MG63 (cell line): ENCODE measurements at regions not wholly inside any gene's neighbourhood (a gene's known extent, or its start where the extent isn't known, plus 50 kb on each side); places are given as distances from the start of the nearest gene placed in this dataset.

Experiments
- DNase-seq: peaks from one replicate; pipeline ENCODE4 v3.0.0-alpha.2; 2020
- H3K27me3 ChIP-seq: fragments of 250-450 bp; sonication (Bioruptor Pico); 2 replicates; pipeline ENCODE4 v1.5.1; 2020; ENCODE audit warnings: mild to moderate bottlenecking, moderate library complexity
- H3K36me3 ChIP-seq: fragments of 250-450 bp; sonication (Bioruptor Pico); 2 replicates; pipeline ENCODE4 v1.5.1; 2020; ENCODE audit warnings: mild to moderate bottlenecking, moderate library complexity
- H3K4me3 ChIP-seq: fragments of 250-450 bp; sonication (Bioruptor Pico); 2 replicates; pipeline ENCODE4 v1.5.1; 2020; ENCODE audit warnings: mild to moderate bottlenecking, moderate library complexity
- H3K9me3 ChIP-seq: fragments of 250-450 bp; sonication (Bioruptor Pico); 2 replicates; pipeline ENCODE4 v1.5.1; 2020; ENCODE audit warnings: mild to moderate bottlenecking, moderate library complexity

DNA sequence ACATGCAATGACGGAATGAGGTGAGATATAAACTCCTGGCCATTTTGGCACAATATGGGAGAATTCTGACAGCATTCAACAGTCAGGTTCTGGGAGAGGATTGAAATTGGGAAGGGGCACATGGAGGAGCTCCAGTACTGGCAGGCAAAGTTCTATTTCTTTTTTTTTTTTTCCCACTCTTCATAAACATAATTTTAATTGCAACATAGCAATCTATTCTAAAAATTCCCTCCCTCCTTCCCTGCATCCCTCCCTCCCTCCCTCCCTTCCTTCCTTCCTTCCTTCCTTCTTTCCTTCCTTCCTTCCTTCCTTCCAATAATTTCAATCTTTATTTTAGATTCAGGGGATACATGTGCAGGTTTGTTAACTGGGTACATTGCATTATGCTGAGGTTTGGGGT lies 93.2 kb downstream of the PTCSC3 start:
- Histone ChIP-seq H3K4me3 (no peak overlapping the region), H3K9me3 (no peaks in the 10 kb centered on the region), H3K27me3 (no peaks in the 10 kb centered on the region), H3K36me3 (no peaks in the 10 kb centered on the region)
- no peak for DNase-seq

GRCh38 chr14:36078080-36078479 lies 98.4 kb downstream of the PTCSC3 start:
- Histone ChIP-seq H3K27me3 (no peaks in the 10 kb centered on the region), H3K9me3 (no peaks in the 10 kb centered on the region), H3K4me3 (no peak overlapping the region), H3K36me3 (no peaks in the 10 kb centered on the region)
- DNase-seq = no peak

GRCh38 chr14:36076197-36076596 lies 100.3 kb downstream of the PTCSC3 start:
- DNase-seq = no peak
- Histone ChIP-seq H3K9me3 (no peaks in the 10 kb centered on the region), H3K36me3 (no peaks in the 10 kb centered on the region), H3K27me3 (no peaks in the 10 kb centered on the region), H3K4me3 (no peak overlapping the region)

DNA sequence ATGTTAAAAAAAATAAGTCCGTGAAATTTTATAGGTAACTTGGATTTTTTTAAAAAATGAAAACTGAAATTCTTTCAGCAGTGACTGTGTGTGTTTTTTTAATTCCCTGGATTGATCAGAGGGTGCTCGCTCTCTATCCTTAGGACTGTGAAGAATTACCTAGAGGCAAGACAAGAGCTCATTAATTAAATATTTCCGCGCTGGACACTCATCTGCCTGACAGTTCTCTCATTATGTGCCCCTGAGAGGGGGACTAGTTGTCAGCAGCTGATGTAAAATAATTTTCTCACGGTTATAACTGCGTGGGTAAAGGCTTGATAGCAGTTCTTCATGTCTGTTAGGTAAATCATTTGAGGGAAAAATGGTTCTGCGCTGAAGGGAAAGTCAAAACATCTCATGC lies 101.3 kb downstream of the PTCSC3 start:
- Histone ChIP-seq H3K36me3 (no peaks in the 10 kb centered on the region), H3K9me3 (no peaks in the 10 kb centered on the region), H3K27me3 (no peaks in the 10 kb centered on the region), H3K4me3 (no peak overlapping the region)
- no peak for DNase-seq

DNA sequence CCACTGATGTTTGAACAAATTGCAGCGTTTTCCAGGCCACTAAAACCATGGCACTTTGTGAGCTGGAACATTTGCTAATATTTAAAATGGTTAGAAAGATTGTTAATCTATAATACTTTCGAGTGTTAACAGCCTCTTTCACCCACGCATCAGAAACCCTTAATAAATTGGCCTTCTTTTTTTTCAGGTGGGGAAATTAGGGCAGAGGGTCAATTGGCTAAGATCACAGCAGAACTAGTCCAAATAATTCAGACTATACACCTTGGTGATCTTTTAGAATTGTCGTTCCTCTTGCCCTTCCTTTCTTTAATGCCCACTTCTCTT lies 105.8 kb downstream of the PTCSC3 start:
- no peak for DNase-seq
- Histone ChIP-seq H3K27me3 (no peaks in the 10 kb centered on the region), H3K9me3 (no peaks in the 10 kb centered on the region), H3K36me3 (no peaks in the 10 kb centered on the region), H3K4me3 (no peak overlapping the region)

DNA sequence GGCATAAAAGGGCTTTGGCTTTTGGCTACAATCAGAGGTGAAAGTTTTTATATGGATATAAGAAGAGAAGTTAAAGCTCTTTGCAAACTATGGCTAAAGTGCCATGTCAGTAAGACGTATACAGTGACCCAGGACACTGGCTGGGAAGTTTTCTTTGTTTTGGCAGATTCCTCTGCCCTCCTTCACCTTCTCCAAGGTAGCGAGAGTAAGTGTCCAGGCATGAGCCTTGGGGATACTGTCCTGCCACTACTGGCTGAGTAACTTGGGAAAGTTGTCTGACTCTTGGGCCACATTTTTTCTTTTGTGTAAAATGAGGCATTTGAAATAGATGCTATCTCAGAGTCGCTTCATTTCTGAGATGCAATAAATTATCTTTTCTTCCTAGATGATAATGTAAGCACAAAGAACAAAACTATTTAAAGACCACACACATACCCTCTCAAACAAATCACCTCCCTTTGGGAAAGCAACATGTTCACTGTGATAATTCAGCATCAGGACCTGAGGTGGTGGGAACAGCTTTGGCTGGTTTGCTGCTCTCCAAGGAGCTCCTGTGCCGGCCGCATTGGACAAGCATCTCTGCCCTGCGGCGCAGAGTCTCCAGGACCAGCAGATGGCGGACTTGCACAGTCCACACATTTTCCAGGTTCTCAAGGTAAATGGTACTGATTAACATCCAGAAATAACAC lies 106.3 kb downstream of the PTCSC3 start:
- Histone ChIP-seq H3K4me3 (no peak overlapping the region), H3K36me3 (no peaks in the 10 kb centered on the region), H3K27me3 (no peaks in the 10 kb centered on the region), H3K9me3 (no peaks in the 10 kb centered on the region)
- DNase-seq = peak; percentile 49

DNA sequence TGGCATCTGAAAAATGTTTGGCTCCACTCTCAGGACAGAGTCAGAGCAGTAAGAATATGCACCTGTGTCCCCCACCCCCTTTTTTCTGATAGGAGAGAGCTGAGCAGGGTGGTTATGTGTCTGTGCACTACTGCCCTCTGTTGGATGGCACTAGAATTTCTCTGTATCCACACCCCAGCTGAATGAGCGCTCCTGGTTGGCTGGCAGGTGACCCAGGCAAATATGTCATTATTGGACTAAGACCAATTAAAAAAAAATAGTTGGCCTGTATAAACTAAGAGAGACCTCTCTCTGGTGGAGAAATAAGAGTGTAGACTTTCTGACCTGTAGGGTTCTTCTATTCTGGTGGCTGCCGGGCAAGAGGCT lies 107.0 kb downstream of the PTCSC3 start:
- no peaks in the 10 kb centered on the region for H3K9me3 ChIP-seq
- H3K36me3 ChIP-seq = no peaks in the 10 kb centered on the region
- DNase-seq = peak; percentile 29
- H3K27me3 ChIP-seq = no peaks in the 10 kb centered on the region
- H3K4me3 ChIP-seq = no peak overlapping the region

GRCh38 chr14:36068777-36069534 lies 107.6 kb downstream of the PTCSC3 start:
- H3K4me3 ChIP-seq = no peak overlapping the region
- H3K27me3 ChIP-seq = no peaks in the 10 kb centered on the region
- no peaks in the 10 kb centered on the region for H3K9me3 ChIP-seq
- DNase-seq = peak; percentile 25
- H3K36me3 ChIP-seq = no peaks in the 10 kb centered on the region

DNA sequence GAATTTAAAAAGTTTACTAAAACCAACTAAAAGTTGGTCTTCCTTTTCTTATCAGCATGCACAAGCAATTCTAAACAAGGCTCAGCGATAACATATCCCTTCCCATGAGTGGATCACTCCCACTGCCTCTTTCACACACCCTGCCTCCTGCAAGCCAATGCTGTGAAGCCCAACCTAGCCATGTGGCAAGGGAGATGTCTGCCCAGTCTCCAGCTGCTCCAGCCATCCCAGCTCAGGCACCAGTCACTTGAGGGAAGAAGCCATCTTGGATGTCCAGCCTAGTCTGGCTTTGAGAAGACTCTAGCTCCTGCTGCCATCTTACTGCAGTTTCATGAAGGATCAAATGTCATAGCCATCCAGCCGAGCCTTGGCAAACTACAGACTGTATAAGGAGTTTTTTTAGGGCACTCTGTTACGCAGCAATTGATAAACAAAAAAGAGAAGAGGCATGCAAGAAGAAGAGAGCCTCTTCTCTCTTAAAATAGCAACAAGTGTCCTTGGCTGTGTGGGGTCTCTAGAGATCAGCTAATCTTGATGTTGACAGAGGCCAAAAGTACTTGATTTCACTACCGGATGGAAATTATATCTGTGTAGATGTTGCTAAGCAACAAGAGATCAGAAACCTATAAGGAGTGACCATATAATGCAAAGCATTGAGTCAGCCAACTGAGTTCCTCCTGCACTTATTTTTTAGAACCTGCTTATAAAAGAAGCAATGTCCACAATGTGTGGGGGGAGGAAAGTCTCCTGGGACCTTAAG lies 108.9 kb downstream of the PTCSC3 start:
- Histone ChIP-seq H3K4me3 (no peak overlapping the region), H3K9me3 (no peaks in the 10 kb centered on the region), H3K36me3 (no peaks in the 10 kb centered on the region), H3K27me3 (no peaks in the 10 kb centered on the region)
- DNase-seq = no peak

DNA sequence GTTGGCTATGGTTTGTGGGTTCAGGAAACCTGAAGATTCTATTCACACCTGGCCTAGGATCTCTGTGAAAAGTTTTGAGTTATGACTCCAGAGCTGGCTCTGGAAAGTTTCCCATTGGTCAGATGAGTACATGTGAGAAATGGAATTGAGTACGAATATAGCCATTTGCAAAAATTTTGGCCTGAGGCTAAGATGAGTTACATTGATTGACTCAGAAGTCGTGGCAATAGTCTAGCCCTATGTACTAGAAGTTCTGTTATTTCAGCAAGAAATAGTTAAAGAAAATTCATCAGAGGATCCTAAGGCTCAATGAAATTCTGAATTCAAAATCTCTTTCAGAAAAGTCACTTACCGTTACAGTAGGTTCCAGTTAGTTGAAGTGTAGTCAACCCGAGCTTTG lies 109.9 kb downstream of the PTCSC3 start:
- no peaks in the 10 kb centered on the region for H3K9me3 ChIP-seq
- H3K4me3 ChIP-seq = no peak overlapping the region
- H3K27me3 ChIP-seq = no peaks in the 10 kb centered on the region
- DNase-seq = no peak
- no peaks in the 10 kb centered on the region for H3K36me3 ChIP-seq

DNA sequence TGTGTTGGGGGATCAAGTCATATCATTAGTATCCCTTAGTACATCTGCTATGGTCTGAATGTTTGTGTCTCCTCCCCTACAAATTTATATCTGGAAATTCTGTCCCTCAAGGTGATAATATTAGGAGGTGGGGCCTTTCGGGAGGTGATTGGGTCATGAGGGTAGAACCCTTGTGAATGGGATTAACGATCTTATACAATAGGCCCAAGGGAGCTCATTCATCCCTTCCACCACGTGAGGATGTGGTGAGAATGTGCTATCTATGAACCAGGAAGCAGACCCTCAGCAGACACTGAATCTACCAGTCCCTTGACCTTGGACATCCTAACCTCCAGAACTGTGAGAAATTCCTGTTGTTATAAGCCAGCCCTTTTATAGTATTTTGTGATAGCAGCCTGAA lies 110.7 kb downstream of the PTCSC3 start:
- no peak for DNase-seq
- no peak overlapping the region for H3K4me3 ChIP-seq
- H3K36me3 ChIP-seq = no peaks in the 10 kb centered on the region
- no peaks in the 10 kb centered on the region for H3K27me3 ChIP-seq
- no peaks in the 10 kb centered on the region for H3K9me3 ChIP-seq

DNA sequence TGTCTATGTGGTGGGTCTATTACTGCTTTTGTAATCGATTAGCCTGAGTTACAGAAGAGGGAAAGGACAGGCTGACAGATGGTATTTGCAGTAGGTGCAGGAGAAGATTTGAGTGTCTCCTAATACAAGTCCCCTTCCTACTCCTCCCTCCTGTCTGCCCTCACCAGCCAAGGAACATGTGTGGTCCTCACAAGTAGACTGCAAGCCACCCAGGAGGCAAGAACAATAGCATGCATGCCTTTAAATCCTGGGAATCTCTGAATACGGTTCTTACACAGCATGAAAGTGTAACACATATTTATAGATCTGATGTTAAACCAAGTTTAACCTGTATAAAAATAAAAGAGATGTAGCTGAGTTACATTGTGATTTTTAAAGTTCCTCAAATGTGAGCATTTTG lies 117.0 kb downstream of the PTCSC3 start:
- Histone ChIP-seq H3K9me3 (no peaks in the 10 kb centered on the region), H3K4me3 (no peak overlapping the region), H3K27me3 (no peaks in the 10 kb centered on the region), H3K36me3 (no peaks in the 10 kb centered on the region)
- DNase-seq = no peak

DNA sequence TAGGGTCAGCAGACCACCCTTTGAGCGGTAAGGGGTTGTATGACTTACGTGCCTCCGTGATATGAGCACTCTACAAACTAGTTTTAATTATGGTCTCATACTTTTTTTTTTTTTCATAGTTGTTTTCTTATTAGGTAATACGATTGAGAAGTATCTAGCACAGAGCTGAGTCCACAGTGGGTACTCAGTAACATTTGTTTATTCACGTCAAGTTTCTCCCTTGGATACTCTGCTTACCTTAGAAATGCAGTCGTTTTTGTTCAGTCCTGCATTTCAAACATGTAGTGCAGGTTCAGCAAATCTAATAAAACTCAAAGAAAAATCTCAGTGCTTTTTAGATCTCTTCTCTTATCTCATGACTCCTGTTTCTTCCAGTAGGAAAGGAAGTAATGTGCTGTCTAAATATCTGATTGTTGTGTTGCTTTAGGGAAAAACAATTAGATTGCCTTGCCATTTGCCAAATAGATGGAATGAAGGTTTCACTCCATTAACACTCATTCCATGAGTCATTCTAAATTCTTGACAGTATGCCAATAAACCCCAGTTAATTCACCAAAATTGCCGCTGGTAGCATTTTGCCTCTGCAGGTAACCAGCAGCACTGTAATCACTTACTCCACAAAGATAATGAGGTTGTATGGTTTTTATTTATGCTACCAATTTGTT lies 118.9 kb downstream of the PTCSC3 start:
- Histone ChIP-seq H3K9me3 (no peaks in the 10 kb centered on the region), H3K36me3 (no peaks in the 10 kb centered on the region), H3K27me3 (no peaks in the 10 kb centered on the region), H3K4me3 (no peak overlapping the region)
- DNase-seq = no peak

GRCh38 chr14:36056845-36057244 lies 119.7 kb downstream of the PTCSC3 start:
- DNase-seq = no peak
- Histone ChIP-seq H3K36me3 (no peaks in the 10 kb centered on the region), H3K9me3 (no peaks in the 10 kb centered on the region), H3K27me3 (no peaks in the 10 kb centered on the region), H3K4me3 (no peak overlapping the region)

- Histone ChIP-seq H3K9me3 (no peaks in the 10 kb centered on the region), H3K27me3 (no peaks in the 10 kb centered on the region), H3K4me3 (no peak overlapping the region), H3K36me3 (no peaks in the 10 kb centered on the region)
- no peak for DNase-seq
These were observed 120.8 kb downstream of the PTCSC3 start for GRCh38 chr14:36055681-36056225.

GRCh38 chr14:36055052-36055378 lies 121.5 kb downstream of the PTCSC3 start:
- DNase-seq = no peak
- no peaks in the 10 kb centered on the region for H3K36me3 ChIP-seq

DNA sequence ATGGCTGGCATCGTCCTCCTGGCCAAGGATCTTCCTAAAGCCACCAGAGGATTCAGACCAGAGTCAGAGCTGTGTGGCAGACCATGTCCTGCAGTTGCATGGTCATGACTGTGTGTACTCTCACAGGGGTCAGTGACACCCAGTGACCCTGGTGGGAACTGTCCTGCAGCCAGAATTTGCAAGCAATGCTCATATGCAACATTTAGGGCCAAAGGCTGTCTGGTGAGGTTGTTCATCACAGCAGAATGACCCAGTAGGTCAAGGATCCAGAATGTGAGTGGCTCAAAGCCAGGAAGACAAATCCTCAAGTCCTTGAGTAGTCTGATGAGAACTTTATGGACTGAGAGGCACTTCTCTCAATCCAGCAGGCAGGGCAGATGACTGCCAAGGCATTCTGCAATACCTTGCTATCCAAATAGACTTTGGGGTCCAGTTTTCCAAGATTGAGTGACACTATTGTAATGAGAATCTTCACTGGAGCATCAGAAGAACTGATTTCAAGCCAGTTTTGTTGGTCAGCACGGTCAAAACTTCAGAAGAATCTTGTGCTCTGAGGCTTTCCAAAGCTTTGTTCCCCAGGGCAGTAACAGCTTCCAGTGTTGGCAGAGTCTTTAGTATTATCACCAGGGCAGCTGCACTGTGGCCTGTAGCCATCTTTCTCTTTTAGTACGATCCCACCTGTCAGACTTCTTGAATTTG lies 122.0 kb downstream of the PTCSC3 start:
- Histone ChIP-seq H3K9me3 (no peaks in the 10 kb centered on the region), H3K27me3 (no peaks in the 10 kb centered on the region), H3K36me3 (no peaks in the 10 kb centered on the region), H3K4me3 (no peak overlapping the region)
- no peak for DNase-seq

More at GRCh38 chr14:36055052-36055378, 121.5 kb downstream of the PTCSC3 start:
- Histone ChIP-seq H3K4me3 (no peak overlapping the region), H3K27me3 (no peaks in the 10 kb centered on the region), H3K9me3 (no peaks in the 10 kb centered on the region)
